ENCODE measurements at regions not wholly inside any gene's neighbourhood (a gene's known extent, or its start where the extent isn't known, plus 50 kb on each side); places are given as distances from the start of the nearest gene placed in this dataset.
"Not testable (repeated sequence)": the region's sequence is repeated elsewhere in the genome, so short reads cannot be mapped to it uniquely, and the experiment has no call there.

DNA sequence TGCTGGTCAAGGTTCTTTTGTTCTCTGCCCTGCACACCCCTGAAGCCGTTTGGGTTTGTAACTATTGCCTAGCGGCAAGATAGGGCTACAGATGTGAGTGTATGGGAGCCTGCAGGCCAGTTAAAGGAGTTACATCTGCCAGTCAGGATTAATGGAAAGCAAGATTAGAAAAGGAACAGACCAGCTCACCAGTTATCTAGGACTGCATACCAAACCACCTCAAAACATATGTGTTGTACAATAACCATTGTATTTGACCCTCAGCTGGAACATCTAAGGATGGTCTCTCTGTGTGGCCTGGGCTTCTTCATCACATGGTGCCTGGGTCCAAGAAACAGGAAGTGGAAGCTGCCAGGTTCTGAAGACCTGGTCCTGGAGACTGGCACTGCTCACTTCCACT lies 52.5 kb upstream of the FBXO28 start:
- no peak for DNase-seq (ENCODE audit: low read depth)

DNA sequence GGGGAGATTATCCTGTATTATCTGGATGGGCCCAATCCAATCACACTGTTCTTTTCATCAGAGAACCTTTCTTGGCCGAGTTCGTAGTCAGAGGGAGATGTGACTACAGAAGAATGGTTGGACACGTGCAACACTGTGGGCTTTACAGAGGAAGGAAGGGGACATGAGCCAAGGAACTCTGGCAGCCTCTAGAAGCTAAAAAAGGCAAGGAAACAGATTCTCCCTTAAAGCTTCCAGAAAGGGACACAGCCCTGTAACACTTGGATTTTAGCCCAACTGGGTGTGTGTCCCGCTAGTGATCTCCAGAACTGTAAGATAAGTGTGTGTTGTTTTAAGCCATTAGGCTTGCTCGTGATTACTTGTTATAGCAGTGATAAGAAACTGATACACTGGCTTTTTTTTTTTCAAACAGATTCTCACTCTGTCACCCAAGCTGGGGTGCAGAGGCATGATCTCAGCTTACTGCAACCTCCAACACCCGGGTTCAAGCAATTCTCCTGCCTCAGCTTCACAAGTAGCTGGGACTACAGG lies 53.9 kb upstream of the FBXO28 start:
- DNase-seq (ENCODE audit: low read depth) = no peak

DNA sequence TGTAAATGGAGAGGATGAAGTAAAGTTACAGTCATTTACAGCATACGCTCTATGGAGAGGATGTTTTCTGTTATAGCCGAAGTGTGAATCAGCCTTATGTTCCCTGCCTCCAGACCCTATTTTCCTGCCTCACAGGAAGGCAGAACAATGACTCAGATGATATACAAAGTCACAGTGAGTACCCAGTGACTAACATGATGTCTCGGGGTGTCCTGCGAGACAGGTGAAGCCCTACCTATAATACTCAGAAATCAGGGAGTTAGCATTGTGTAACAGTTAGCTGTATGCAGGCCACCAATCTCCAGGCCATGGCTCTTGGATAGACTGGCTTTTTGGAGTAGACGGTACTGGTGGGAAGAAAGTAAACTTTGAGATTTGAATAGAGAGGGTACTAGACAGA lies 55.6 kb upstream of the FBXO28 start:
- peak; percentile 78 for DNase-seq (ENCODE audit: low read depth)

DNA sequence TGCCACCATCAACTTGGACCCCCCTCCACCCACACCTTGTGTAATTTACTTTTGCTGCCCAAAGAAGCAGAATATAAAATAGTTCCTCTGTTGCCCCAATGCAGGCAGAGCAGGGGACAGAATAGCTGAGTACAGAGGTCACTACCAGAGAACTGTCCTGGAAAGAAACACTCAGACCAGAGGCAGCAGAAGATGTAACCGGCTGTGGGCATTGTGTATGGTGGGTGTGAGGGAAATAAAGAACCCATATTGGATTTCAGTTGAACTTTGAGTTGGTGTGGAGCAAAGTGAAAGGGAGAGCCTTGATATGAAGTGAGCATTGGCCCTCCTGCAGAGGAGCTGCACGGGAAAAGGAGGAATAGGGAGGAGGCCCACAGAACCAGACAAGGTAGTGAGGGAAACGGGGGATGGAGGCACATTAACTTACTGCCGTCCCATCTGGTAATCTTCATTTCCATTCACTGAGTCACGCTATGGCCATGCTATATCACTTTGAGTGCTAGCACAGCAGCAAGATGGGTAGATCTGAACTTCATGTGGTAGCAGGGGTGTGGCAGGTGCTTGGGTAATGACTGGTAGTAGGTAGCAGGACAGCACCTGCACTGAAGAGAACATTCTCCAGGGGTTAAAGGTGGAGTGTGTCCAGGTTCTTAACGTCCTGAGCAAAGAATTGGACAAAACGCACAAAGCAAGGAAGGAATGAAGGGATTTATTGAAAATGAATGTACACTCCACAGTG lies 56.3 kb upstream of the FBXO28 start:
- no peak for DNase-seq (ENCODE audit: low read depth)

DNA sequence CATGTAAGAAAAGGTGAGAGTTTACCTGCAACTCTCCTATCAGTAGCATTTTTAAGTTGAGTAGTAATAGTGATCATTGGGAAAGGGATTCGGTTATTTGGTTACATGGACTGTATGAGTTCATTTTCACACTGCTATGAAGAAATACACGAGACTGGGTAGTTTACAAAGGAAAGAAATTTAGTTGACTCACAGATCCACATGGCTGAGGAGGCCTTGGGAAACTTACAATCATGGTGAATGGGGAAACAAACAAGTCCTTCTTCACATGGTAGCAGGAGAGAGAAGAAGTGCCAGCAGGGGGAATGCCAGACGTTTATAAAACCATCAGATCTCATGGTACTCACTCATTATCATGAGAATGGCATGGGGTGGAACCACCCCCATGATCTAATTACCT lies 59.3 kb upstream of the FBXO28 start:
- DNase-seq (ENCODE audit: low read depth) = peak; percentile 36

DNA sequence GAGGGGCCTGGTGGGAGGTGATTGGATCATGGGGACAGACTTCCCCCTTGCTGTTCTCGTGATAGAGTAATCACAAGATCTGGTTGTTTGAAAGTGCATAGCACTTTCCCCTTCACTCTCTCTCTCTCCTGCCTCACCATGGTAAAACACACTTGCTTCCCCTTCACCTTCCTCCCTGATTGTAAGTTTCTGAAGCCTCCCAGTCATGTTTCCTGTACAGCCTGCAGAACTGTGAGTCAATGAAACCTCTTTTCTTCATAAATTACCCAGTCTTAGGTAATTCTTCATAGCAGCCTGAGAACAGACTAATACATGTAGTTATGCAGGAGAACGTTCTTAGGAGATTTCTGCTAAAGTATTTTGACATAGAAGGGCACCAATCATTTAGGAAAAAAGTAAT lies 59.9 kb upstream of the FBXO28 start:
- DNase-seq (ENCODE audit: low read depth) = no peak

DNA sequence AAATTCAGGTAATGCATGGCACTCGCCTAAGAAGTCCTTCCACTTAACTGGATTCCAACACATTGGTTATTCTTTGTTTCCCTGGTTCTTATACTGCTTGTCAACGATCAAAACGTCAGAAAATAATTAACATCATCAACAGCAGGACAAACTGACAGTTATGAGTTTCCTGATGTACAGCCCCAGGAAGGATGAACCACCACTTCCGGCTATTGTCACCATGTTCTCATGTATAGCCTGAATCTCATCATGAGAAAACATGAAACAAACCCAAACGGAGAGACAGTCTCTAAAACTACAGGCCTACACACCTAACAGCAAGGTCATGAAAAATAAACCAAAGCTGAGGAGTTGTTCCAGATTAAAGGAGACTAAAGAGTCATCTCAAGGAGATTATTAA lies 60.5 kb upstream of the FBXO28 start:
- DNase-seq (ENCODE audit: low read depth) = no peak

DNA sequence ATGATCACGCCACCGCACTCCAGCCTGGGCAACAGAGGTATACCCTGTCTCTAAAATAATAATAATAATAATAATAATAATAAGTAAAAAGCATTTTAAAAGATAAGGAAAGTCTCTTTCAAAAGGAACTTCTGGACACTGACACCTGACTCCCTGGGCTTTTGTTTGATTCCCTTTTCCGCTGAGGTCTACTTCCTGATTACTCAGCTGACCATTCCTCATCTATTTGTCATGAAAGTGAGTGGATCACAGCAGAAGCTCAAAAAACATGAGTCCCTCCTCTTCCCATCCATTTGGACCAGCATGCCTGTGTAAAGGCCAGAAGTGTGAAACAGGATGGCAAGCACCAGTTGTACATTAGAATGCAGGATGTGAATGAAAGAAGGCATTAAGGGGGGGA lies 61.1 kb upstream of the FBXO28 start:
- peak; percentile 83 for DNase-seq (ENCODE audit: low read depth)

DNA sequence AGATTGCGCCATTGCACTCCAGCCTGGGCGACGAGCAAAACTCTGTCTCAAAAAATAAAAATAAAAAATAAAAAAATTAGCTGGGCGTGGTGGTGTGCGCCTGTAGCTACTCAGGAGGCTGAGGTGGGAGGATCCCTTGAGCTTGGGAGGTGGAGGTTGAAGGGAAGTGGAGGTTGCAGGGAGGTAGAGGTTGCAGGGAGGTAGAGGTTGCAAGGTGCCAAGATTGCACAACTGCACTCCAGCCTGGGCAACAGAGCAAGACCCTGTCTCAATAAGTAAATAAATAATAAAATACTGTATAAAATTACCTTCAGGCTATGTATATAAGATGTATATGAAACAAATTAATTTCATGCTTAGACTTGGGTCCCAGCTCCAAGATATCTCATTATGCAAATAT lies 62.1 kb upstream of the FBXO28 start:
- not testable (repeated sequence) for DNase-seq (ENCODE audit: low read depth)

DNA sequence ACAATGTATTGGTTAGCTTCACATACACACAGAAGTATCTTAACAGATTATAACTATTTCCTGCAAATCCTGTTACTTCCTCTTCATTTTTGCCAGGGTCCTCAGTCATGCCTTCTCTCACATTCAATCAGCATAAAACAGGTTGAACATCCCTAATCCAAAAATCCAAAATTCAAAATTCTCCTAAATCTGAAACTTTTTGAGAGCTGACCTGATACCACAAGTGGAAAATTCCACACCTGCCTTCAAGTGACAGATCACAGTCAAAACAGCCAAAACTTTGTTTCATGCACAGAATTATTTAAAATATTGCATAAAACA lies 62.9 kb upstream of the FBXO28 start:
- DNase-seq (ENCODE audit: low read depth) = no peak

DNA sequence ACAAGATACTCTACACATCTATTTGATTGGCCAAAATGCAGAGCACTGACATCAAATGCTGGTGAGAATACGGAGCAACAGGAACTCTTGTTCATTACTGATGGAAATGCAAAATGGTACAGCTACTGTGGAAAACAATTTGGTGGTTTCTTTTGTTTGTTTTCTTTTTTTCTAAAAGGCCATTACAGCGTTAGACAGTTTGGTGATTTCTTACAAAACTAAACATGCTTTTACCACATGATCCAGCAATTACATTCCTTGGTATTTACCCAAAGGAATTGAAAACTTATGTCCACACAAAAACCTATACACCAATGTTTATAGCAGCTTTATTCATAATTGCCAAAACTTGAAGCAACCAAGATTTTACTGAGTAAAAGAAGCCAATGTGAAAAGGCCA lies 66.4 kb upstream of the FBXO28 start:
- peak; percentile 49 for DNase-seq (ENCODE audit: low read depth)

DNA sequence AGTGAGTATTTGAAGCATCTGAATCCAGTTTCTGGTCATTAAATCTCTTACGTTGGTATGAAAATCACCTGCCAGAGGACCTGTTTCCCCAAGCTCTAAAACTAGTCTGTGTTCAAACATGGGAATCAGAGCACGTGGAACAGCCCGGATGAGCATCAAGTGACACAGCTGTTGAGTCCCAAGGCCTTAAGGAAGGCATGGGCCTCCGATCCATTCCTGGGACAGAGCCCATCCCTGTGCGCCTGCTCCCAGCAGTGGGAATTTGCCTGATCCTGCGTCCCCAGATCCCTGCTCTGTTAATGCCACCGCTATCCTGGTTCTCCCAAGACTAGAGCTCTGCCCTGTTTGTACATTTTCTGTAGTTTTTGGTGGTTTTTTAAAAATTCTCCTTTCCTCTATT lies 68.4 kb upstream of the FBXO28 start:
- DNase-seq (ENCODE audit: low read depth) = no peak

DNA sequence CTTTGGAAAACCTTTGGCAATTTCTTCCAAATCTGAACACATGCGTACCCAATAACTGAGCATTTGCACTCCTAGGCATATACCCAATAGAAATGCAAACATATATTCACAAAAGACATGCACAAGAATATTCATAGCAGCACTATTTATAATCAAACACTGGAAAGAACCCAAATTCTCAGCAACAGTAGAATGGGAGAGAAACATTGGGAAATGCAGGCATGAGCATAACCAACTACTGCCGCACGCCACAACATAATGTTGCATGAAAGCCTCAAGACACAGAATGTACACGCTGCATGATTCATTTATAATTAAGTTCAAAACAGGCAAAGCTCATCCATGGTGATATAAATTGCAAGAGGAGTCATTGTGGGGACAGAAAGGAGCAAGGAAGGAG lies 69.5 kb upstream of the FBXO28 start:
- no peak for DNase-seq (ENCODE audit: low read depth)

DNA sequence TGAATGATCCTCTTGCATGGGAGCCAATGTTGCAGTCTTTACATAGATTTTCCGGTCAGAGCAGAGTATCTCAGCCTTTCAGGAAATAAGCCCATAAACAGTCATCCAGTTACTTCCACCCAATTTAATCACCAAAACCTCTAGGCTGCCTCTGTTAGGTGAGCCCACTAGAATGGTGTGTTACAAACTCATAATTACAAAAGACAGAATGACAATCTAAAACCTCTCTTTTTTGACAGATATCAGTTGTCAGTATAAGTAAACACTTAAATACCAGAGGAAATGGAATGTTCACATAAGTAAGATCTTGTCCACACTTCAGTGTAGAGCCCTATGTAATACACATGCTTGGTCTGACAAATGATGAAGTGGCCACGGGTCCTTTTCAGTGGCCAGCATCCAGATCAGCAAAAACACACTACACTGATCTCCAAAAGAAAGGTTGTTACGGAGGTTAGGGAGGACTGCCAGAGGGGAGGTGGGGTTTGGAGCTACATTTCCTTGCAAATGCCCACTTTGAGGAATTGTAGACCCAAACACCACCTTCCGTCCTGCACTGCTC lies 71.3 kb upstream of the FBXO28 start:
- DNase-seq (ENCODE audit: low read depth) = no peak

DNA sequence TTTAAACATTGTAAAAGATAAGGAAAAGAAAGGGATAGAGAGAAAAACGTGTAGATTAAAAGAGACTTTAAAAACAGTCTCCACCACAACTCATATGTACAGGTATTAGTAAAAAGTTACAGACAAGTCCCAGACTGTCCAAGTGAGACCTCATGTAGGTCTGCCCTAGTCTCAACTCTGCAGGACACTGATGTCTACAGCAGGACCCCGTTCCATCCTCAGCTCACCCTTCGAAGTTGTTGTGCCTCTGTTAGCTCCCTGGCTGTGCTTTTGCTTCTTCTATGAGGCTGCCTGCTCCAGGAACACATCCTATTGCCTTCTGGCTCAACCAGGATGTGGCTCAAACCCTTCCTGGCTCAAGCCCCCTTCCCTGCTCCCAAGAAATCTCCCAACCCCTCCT lies 72.9 kb upstream of the FBXO28 start:
- DNase-seq (ENCODE audit: low read depth) = no peak

DNA sequence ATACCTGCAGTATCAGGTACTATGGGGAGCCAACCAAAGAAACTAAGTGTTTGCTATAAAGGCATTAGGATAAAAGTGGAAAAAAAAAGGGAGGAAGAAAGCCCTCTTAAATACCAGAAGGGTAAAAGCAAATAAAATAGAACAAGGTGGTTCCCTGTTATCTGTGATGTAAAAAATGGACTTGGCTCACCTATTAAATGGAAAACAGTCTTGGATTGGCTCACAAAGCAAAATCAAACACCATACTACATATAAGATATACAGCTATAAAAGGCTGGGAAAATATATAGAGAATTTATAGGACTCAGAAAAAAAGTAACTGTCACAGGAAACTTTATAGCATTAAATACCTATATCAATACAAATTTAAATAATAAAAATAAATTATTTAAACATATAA lies 73.5 kb upstream of the FBXO28 start:
- not testable (repeated sequence) for DNase-seq (ENCODE audit: low read depth)

DNA sequence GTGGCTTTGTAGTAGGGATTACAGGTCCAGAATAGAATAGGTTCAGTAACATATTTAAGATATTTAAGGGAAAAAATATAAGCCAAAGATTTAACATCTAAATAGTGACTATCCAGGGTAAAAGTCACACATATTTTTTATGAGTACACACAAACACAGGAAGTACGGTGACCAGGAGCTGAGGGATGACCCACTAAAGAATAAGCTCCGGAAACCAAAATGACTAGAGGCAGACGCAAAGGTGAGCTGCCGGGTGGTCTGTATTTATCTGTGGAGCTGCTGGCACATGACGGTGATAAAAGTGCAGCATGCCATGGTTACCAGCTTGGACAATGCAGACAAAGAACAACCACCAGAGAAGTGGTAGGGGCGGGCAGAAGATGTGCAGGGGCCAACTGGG lies 73.9 kb upstream of the FBXO28 start:
- DNase-seq (ENCODE audit: low read depth) = not testable (repeated sequence)

DNA sequence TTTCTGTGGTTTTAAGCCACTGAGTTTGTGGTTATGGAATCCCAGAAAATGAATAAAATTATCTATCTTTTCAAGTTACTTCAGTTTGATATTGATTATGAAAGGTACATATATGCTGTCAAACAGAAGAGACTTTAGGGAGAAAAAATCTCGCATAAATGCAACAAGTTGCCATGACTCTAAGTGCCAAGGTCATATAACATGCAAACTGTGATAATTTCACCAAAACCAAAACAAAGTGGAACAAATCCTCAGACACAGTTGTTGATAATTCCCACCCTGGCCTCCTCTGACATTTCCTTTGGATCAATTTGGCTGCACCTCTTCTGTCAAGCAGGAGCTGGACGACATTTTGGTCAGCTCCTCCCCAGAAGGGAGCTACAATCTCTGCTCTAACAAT lies 75.1 kb upstream of the FBXO28 start:
- not testable (repeated sequence) for DNase-seq (ENCODE audit: low read depth)

DNA sequence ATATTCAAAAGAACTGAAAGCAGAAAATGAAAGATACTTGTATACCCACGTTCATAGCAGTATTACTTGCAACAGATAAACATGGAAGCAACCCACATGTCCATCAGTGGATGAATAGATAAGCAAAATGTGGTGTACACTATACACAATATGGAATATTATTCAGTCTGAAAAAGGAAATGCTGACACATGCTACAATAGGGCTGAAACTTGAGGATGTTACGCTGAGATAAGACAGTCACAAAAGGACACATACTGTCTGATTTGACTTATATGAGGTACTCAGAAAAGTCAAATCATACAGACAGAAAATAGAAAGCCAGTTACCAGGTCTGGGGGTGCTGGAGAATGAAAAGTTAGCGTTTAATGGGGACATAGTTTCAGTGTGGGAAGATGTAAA lies 76.5 kb upstream of the FBXO28 start:
- not testable (repeated sequence) for DNase-seq (ENCODE audit: low read depth)

DNA sequence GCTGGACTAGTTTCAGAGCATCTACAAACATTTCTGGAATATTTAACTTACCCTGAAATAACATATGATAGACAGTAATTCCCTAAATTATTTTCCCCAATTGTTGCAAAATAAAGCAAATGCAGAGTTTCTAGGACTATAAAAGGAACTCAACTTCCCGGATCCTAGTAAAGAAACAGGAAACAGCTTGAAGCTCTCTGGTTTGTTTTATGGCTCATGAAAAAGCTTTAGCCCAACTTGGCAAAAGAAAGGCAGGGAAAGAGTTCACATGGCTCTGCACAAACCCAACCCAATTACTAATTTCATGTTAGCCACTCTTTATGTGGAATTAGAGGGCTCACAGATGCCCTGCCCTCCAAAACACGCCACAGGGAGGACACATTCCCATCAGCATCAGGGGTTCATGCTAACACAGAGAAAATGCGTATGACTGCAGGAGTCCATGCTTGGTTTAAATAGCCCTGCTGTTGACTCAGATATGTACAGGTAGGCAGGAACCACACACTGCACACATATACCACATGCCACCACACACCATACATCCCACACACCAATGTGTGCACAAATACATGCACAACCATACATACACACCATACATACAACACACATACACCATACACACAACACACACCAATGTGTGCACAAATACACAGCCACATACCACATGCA lies 81.2 kb upstream of the FBXO28 start:
- DNase-seq (ENCODE audit: low read depth) = not testable (repeated sequence)

DNA sequence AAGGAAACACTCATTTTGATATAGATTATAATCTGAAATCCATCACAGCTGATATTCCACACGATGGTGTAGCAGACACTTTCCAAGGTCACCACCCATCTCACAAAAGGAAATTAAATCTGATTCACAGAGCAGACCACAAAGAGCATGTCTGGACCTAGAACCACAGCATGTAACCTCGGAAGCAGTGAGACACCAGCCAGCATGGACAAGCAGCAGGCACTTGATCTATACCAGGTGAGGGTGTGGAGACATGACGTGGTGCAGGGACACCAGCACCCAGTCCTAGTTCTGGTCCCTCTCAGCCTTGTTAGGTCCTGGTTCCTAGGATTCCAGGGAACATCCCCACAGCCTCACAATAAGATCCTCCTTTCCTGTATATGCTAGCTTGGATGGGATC lies 81.9 kb upstream of the FBXO28 start:
- DNase-seq (ENCODE audit: low read depth) = not testable (repeated sequence)

DNA sequence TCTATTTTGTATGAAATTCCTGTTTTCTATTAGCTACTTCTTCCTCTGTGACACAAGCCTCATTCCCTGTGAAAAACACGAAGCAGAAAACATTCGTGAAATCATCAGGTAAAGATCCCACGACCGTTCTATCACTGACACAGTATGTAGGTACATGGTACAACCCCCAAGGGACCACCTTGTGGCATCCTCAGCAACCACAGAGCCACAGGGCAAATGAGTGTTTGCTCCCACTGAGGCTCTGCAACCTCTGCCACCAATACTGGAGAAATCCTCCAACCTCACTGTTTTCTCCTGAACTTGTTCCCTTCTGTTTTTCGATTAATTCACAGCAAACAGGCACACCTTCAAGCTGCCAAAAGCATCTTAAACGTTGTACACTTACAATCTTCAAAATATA lies 83.7 kb upstream of the FBXO28 start:
- DNase-seq (ENCODE audit: low read depth) = not testable (repeated sequence)

Measured in LHCN-M2 (cell line).